GM23338 (cell line): ENCODE measurements at regions not wholly inside any gene's neighbourhood (a gene's known extent, or its start where the extent isn't known, plus 50 kb on each side); places are given as distances from the start of the nearest gene placed in this dataset.

Experiments used
- ATAC-seq: fragments of 200-7000 bp; cut with Tn5 transposase; 3 replicates; pipeline ENCODE4 v1.9.1; 2020
- DNase-seq: peaks from one replicate; pipeline ENCODE4 v3.0.0-alpha.2; 2015; ENCODE audit warnings: low spot score
- H2AFZ ChIP-seq: fragments of 200-600 bp; sonication (generic); 2 replicates; pipeline ENCODE4 v1.8.0; 2016; ENCODE audit warnings: antibody characterized with exemption, mild to moderate bottlenecking, moderate library complexity
- H3F3A ChIP-seq: fragments of 200-600 bp; sonication (generic); replicated peaks from 2 replicates; pipeline ENCODE4 v1.8.0; 2017; ENCODE audit warnings: antibody characterized with exemption, mixed run types, low read depth
- H3K27ac ChIP-seq: fragments of 200-600 bp; sonication (generic); 2 replicates; pipeline ENCODE4 v1.6.1; 2016; ENCODE audit warnings: low read depth
- H3K27me3 ChIP-seq: fragments of 200-600 bp; sonication (generic); 2 replicates; pipeline ENCODE4 v1.8.0; 2016; ENCODE audit warnings: mild to moderate bottlenecking, mixed run types, moderate library complexity; ENCODE audit not compliant: insufficient read depth
- H3K36me3 ChIP-seq: fragments of 200-600 bp; sonication (generic); 2 replicates; pipeline ENCODE4 v1.8.0; 2016; ENCODE audit warnings: mild to moderate bottlenecking; ENCODE audit not compliant: insufficient read depth
- H3K4me1 ChIP-seq: fragments of 200-600 bp; sonication (generic); 2 replicates; pipeline ENCODE4 v1.8.0; 2016; ENCODE audit warnings: mild to moderate bottlenecking, moderate library complexity; ENCODE audit not compliant: insufficient read depth
- H3K4me2 ChIP-seq: fragments of 200-600 bp; sonication (generic); 2 replicates; pipeline ENCODE4 v1.7.1; 2017; ENCODE audit warnings: mixed run types
- H3K4me3 ChIP-seq: fragments of 200-600 bp; sonication (generic); 2 replicates; pipeline ENCODE4 v1.6.1; 2016; ENCODE audit warnings: mixed run types
- H3K79me2 ChIP-seq: fragments of 200-600 bp; sonication (generic); replicated peaks from 2 replicates; pipeline ENCODE4 v1.8.0; 2017; ENCODE audit warnings: mild to moderate bottlenecking; ENCODE audit not compliant: insufficient read depth
- H3K9me2 ChIP-seq: fragments of 200-600 bp; sonication (generic); 2 replicates; pipeline ENCODE4 v1.8.0; 2017; ENCODE audit not compliant: insufficient read depth
- H4K20me1 ChIP-seq: fragments of 200-600 bp; sonication (generic); replicated peaks from 2 replicates; pipeline ENCODE4 v1.8.0; 2017; ENCODE audit warnings: mild to moderate bottlenecking; ENCODE audit not compliant: insufficient read depth
- H3K27ac Mint-ChIP-seq: 2 replicates; pipeline ENCODE4 v1.8.0; 2020; ENCODE audit warnings: inconsistent platforms, mild to moderate bottlenecking, moderate library complexity, mixed read lengths
- H3K27me3 Mint-ChIP-seq: 3 replicates; pipeline ENCODE4 v1.8.0; 2022; ENCODE audit warnings: low read depth, mild to moderate bottlenecking, moderate library complexity, mixed read lengths, inconsistent platforms; ENCODE audit not compliant: insufficient read depth, poor library complexity
- H3K36me3 Mint-ChIP-seq: 3 replicates; pipeline ENCODE4 v1.8.0; 2021; ENCODE audit warnings: low read depth, mild to moderate bottlenecking, inconsistent platforms, moderate library complexity, mixed read lengths
- H3K4me1 Mint-ChIP-seq: 3 replicates; pipeline ENCODE4 v1.8.0; 2020; ENCODE audit warnings: mild to moderate bottlenecking, inconsistent platforms, mixed read lengths
- H3K4me3 Mint-ChIP-seq: 3 replicates; pipeline ENCODE4 v1.8.0; 2021; ENCODE audit warnings: moderate library complexity, mild to moderate bottlenecking, inconsistent platforms, mixed read lengths
- H3K9me3 Mint-ChIP-seq: 3 replicates; pipeline ENCODE4 v1.8.0; 2020; ENCODE audit warnings: moderate library complexity, mild to moderate bottlenecking, inconsistent platforms, mixed read lengths
- CTCF ChIP-seq, 2 experiments: fragments of 200-600 bp in 1 of 2; sonication (generic) in 1 of 2; conservative IDR thresholded peaks; 2 replicates each; pipeline versions ENCODE4 v1.5.1 to v1.6.1; 2016 to 2017; ENCODE audit warnings: antibody characterized with exemption in 2 of 2, low read depth in 2 of 2, mild to moderate bottlenecking in 2 of 2, moderate library complexity in 1 of 2
- ETS1 ChIP-seq: IDR thresholded peaks from 2 replicates; pipeline ENCODE4 v1.6.1; 2016; ENCODE audit warnings: antibody characterized with exemption
- EZH2 ChIP-seq: fragments of 200-600 bp; sonication (generic); IDR thresholded peaks from one replicate; pipeline ENCODE4 v1.8.0; 2017; ENCODE audit warnings: antibody characterized with exemption, mild to moderate bottlenecking, low read depth; ENCODE audit not compliant: unreplicated experiment
- EZH2phosphoT487 ChIP-seq: fragments of 200-600 bp; sonication (generic); IDR thresholded peaks from one replicate; pipeline ENCODE4 v1.8.1; 2018; ENCODE audit warnings: antibody characterized with exemption; ENCODE audit not compliant: unreplicated experiment
- JUNB ChIP-seq: IDR thresholded peaks from one replicate; pipeline ENCODE4 v1.6.1; 2016; ENCODE audit warnings: antibody characterized with exemption; ENCODE audit not compliant: unreplicated experiment
- NANOG ChIP-seq: IDR thresholded peaks from 2 replicates; pipeline ENCODE4 v1.6.1; 2016; ENCODE audit warnings: antibody characterized with exemption, borderline replicate concordance
- POLR2AphosphoS5 ChIP-seq: IDR thresholded peaks from 2 replicates; pipeline ENCODE4 v1.6.1; 2016; ENCODE audit warnings: antibody characterized with exemption, low read depth
- REST ChIP-seq: IDR thresholded peaks from one replicate; pipeline ENCODE4 v1.6.1; 2018; ENCODE audit warnings: antibody characterized with exemption; ENCODE audit not compliant: unreplicated experiment
- STAT1 ChIP-seq: IDR thresholded peaks from one replicate; pipeline ENCODE4 v1.6.1; 2016; ENCODE audit warnings: antibody characterized with exemption; ENCODE audit not compliant: unreplicated experiment
- ZNF331 ChIP-seq: fragments of 250-450 bp; sonication (Bioruptor Pico); IDR thresholded peaks from 2 replicates; pipeline ENCODE4 v1.5.0; 2020; ENCODE audit warnings: low read depth, mild to moderate bottlenecking, moderate library complexity

DNA sequence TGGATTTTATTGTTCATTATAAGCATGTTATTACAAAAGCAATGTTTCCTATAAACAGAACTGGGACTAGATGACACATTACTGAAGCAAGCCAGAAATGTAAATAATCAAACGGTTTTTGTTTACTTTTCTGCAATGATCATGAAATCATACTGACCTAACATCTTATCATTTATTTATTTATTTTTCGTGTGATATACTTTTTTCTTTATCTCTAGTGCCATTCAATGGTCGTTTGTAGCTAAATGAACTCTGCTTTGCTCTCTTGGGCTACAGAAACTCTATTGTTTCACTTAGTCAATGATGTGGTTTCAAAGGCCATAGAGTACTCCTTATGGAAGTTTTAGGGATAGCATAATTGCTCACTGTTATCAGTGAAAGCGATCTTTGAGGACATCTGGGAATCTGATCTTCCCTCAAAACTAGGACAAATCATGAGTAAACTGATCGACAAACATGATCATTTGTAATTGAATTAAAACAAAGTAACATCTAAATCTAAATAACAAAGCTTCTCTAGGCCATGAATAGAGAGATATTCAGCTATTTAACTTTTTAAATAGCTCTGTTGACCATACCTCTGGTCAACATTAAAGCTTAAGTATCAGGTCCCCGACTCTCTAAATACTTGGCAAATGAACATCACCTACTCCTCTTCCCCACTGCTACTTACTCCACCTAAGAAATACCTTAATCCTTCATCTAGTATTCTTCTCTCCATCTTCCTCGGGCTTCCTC lies 933.4 kb downstream of the TFAP2A start:
- H3K9me2 ChIP-seq: no peaks in the 10 kb centered on the region; the same call in 1 of the 2 replicates
- Mint-ChIP-seq H3K4me1 (peaks cover 23% of the 10 kb centered on the region), H3K4me3 (no peak overlapping the region), H3K9me3 (no peaks in the 10 kb centered on the region; the same call in 2 of the 3 replicates), H3K27me3 (no peaks in the 10 kb centered on the region), H3K36me3 (no peaks in the 10 kb centered on the region), H3K27ac (no peak overlapping the region; the same call in 1 of the 2 replicates)
- TF ChIP-seq EZH2 (no peak), JUNB (no peak), NANOG (peak; percentile 79)
- peak; percentile 60; the same call in 2 of the 3 replicates for ATAC-seq
- H3K4me1 ChIP-seq: peaks cover 16% of the 10 kb centered on the region
- no peaks in the 10 kb centered on the region for H3K27me3 ChIP-seq
- DNase-seq: peak; percentile 32
- no peaks in the 10 kb centered on the region for H4K20me1 ChIP-seq
- H3K4me2 ChIP-seq: peak overlapping the region; percentile 5
- no peaks in the 10 kb centered on the region for H3K36me3 ChIP-seq
- H3K4me3 ChIP-seq: no peak overlapping the region
- peak overlapping the region; percentile 52 for H3K27ac ChIP-seq
- no peaks in the 10 kb centered on the region for H3F3A ChIP-seq
- H3K79me2 ChIP-seq: no peaks in the 10 kb centered on the region
- no peak overlapping the region for H2AFZ ChIP-seq

DNA sequence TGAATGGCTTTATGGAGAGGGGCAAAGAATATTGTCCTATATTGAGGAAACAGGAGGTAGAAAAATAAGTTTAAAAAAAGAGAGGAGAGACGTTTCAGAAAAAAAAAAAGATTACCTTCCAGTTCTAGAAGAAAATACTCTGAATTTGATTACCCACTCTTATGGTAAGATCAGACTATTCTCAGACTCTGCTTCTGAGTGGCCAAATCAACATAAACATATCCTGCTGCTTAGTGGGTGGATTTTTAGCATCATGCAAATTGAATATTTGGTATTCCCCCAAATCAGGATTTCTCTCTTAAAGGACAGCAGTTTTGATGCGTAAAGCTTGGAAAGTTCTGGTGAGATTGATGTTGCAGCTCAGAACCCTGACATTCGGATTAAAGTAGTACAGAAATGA lies 946.6 kb downstream of the TFAP2A start:
- no peaks in the 10 kb centered on the region for H3K27me3 ChIP-seq
- peaks cover 13% of the 10 kb centered on the region for H3K4me1 Mint-ChIP-seq
- DNase-seq: no peak
- peaks cover 2% of the 10 kb centered on the region for H3K27me3 Mint-ChIP-seq
- no peak overlapping the region for H3K27ac ChIP-seq
- H3K9me3 Mint-ChIP-seq: no peaks in the 10 kb centered on the region
- no peak overlapping the region for H3K4me2 ChIP-seq
- H3K4me1 ChIP-seq: 0 out of 2 replicates have a peak, but pooled peaks cover 3% of the 10 kb centered on the region
- no peaks in the 10 kb centered on the region for H4K20me1 ChIP-seq
- no peak overlapping the region for H3K4me3 Mint-ChIP-seq
- H3F3A ChIP-seq: no peaks in the 10 kb centered on the region
- H2AFZ ChIP-seq: no peak overlapping the region
- H3K79me2 ChIP-seq: no peaks in the 10 kb centered on the region
- no peak overlapping the region for H3K27ac Mint-ChIP-seq
- no peak overlapping the region for H3K4me3 ChIP-seq
- no peaks in the 10 kb centered on the region for H3K9me2 ChIP-seq
- H3K36me3 Mint-ChIP-seq: no peaks in the 10 kb centered on the region
- no peaks in the 10 kb centered on the region for H3K36me3 ChIP-seq
- ATAC-seq: no peak
- TF ChIP-seq EZH2: no peak
- no peak for TF ChIP-seq ETS1
- no peak for TF ChIP-seq REST
- TF ChIP-seq STAT1: no peak
- no peak for TF ChIP-seq POLR2AphosphoS5
- no peak for TF ChIP-seq EZH2phosphoT487
- TF ChIP-seq CTCF (conservative IDR thresholded peaks at IDR 0.05; ENCODE audit: low read depth in 2 of 2): no peak
- TF ChIP-seq NANOG: no peak
- no peak for TF ChIP-seq ZNF331
- no peak for TF ChIP-seq JUNB
